C4-2B (cell line): ENCODE measurements at regions not wholly inside any gene's neighbourhood (a gene's known extent, or its start where the extent isn't known, plus 50 kb on each side); places are given as distances from the start of the nearest gene placed in this dataset.

Experiments
- CTCF ChIP-seq: fragments of 450-650 bp; conservative IDR thresholded peaks from 2 replicates; pipeline ENCODE4 v1.5.1; 2017; ENCODE audit warnings: mild to moderate bottlenecking
- ZFX ChIP-seq: fragments of 450-650 bp; IDR thresholded peaks from 2 replicates; pipeline ENCODE4 v1.6.1; 2017

GRCh38 chr5:171544913-171545765 is 125.7 kb downstream of the FGF18 start:
- TF ChIP-seq CTCF (no peak), ZFX (no peak)
